ENCODE measurements at regions not wholly inside any gene's neighbourhood (a gene's known extent, or its start where the extent isn't known, plus 50 kb on each side); places are given as distances from the start of the nearest gene placed in this dataset.

GRCh38 chr10:113259576-113260226 is 293.2 kb upstream of the HABP2 start:
- no peak for DNase-seq

DNA sequence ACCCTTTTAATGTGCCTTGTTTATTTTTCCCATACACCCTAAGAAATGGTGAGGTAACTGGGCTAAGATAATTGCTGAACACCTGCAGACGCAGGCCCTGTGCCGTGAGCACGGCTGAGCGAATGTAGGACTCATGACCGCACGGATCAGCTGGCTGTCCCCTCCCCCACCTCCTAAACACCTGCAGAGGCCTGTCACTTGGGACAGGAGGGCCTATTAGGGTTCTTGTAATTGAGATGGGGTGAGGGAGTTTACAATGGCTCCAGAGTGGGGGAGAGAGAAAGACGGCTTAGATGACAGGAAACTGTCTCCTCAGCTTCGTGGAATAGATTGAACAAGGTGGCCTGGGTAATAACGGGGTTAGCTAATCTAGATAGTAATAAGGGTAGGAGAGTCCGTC is 291.7 kb upstream of the HABP2 start:
- DNase-seq: no peak

GRCh38 chr10:113261611-113262091 is 291.2 kb upstream of the HABP2 start:
- no peak for DNase-seq

GRCh38 chr10:113263056-113263455 is 289.8 kb upstream of the HABP2 start:
- DNase-seq: no peak

GRCh38 chr10:113264333-113265131 is 288.3 kb upstream of the HABP2 start:
- no peak for DNase-seq

DNA sequence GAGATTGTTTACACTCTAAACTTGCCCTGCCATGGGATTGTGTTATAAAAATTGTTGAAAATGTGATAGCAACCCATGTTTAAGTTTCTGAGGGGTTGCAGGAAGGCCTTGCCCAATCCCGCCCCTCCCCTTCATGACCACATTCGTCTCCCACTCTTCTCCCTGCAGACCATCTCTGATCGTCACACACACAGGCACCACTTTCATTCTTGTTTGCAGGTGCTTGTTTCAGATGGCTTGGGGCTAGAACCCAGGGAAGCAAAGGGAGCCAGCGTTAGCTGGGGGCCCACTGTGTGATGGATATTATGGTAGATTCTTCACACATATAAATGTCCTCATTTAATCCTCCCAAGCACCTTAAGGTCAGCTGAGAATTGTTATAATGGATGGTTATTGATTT is 286.7 kb upstream of the HABP2 start:
- no peak for DNase-seq

GRCh38 chr10:113267619-113268562 is 285.0 kb upstream of the HABP2 start:
- peak; percentile 73 to 79 for DNase-seq

DNA sequence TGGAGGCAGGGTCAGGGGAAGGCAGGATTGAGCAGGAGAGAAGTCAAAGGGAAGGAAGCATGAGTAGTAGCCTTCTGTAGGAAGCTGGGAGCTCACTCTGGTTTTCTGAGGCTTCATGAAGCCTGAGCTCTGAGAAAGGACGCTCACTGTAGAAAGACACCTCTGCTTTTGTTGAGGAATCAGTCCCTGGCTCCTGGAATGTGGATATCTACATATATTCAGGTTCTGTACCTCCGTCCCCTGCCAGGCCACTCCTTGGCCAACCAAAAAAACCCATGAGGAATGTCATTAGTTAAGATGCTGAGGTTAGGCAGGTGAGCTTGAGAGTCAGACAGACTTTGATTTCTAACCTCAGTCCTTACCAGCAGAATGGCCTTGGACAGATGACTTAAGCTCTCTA is 283.5 kb upstream of the HABP2 start:
- DNase-seq: no peak

- DNase-seq: no peak
These were observed 280.3 kb upstream of the HABP2 start for GRCh38 chr10:113272511-113272910.

DNA sequence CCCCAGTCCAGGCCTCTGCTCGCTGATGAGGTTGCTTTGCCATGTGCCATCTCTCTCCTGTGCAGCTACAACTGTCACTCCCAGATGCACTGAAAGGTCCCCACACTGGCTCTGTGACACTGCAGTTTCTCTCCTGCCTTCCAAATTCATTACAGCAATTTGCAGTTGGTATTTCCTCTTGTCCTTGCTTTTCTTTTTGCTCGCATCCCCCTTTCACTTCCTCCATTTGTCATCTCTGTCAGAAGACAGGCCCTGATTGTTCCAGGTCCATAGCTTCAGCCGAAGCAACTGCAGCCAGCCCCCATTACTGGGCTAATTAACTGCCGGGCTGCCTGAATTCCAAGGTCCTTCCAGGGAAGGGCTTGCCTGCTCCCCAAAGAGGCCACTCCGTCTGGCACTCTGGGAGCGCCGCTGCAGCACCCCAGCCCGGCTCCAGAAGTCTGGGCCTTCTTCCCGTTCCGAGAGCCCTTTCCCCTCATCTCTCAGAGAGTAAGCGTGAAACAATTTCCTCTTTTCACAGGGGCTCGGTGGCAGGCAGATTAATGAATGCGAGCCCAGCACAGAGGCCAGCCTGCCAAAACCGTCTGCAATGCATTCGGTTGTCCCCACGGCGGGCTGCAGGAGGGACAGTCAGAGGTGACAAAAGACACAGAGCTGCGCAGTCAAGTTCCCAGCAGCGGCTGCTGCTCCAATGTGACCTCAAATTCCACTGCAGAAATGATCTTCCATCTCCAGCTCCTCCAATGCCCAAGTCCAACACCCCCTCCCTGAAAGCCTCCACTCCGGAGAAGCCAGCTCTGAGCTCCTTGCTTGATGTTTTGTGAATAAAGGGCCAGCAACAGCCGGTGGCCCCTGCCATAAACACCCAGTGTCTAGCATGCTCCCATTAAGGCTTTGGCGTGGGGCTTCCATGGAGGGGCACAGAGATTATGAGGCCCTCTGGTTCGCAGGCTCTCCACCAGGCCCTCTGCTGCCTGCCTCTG is 279.4 kb upstream of the HABP2 start:
- DNase-seq: peak; percentile 55 to 67

GRCh38 chr10:113274176-113274829 is 278.6 kb upstream of the HABP2 start:
- no peak for DNase-seq

GRCh38 chr10:113278221-113278620 is 274.6 kb upstream of the HABP2 start:
- DNase-seq: no peak

GRCh38 chr10:113278664-113279063 is 274.2 kb upstream of the HABP2 start:
- DNase-seq: no peak

DNA sequence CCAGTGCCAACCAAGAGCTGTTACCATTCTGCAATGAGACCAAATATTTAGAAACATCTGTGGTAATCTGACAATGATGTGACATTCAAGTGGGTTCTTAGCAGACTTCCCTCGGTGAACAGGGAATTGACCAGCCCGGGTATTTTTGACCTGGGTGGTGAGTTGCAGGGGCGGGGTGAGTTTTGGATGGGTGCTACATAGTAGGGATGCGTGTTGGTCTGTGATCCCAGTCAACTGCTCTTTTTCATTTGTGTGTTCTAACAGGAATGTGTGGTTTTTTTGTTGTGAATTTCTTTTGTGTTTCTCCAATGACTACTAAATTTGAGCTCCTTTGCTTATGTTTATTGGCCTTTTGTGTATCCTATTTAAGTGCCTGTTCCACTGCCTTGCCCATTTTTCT is 273.6 kb upstream of the HABP2 start:
- DNase-seq: no peak

DNA sequence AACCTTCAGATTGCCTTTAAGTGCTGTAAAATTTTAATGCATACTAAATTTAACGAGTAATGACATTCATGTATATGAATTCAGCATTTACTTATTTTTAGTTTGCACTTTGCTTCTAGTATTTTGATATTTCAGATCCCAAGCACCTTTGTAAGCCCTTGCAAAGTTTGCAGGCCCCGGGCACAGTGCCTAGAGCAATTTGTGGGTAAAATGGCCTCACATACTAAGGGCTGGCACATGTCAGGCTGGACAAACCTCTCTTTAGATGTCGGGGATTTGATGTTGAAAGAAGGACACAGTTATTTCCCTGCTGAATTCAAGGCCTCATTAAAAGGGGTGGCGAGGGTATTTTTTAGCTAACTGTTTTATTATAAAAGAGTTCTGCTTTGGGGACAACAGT is 270.3 kb upstream of the HABP2 start:
- no peak for DNase-seq

DNA sequence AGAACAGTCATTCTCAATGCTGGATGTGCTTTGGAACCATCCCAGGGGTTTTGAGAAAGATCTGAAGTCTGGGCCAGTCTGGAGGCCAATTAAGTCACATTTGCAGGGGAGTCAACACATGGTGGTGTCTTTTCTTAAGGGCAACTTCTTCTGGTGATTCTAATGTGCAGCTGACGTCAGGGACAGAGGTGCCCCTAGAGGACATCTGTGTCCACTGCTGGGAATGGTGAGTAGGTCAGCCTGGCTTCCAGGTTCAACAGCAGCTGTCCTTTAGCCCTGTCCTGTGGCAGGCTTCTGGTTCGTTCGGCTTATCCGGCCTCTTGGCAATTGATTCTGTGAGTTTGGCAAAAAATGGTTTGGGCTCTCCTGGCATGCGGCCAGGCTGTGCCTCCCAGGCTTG is 269.7 kb upstream of the HABP2 start:
- no peak for DNase-seq

GRCh38 chr10:113284635-113285034 is 268.2 kb upstream of the HABP2 start:
- no peak for DNase-seq

GRCh38 chr10:113285305-113285704 is 267.5 kb upstream of the HABP2 start:
- DNase-seq: no peak

- DNase-seq: no peak
These were observed 265.3 kb upstream of the HABP2 start for GRCh38 chr10:113287592-113287991.

GRCh38 chr10:113290137-113290536 is 262.7 kb upstream of the HABP2 start:
- no peak for DNase-seq

GRCh38 chr10:113291413-113291812 is 261.4 kb upstream of the HABP2 start:
- DNase-seq: no peak
